Peyer's patch (tissue), 4 donors: ENCODE measurements at regions not wholly inside any gene's neighbourhood (a gene's known extent, or its start where the extent isn't known, plus 50 kb on each side); places are given as distances from the start of the nearest gene placed in this dataset.
"Not testable (repeated sequence)": the region's sequence is repeated elsewhere in the genome, so short reads cannot be mapped to it uniquely, and the experiment has no call there.

ENCODE experiments used
- DNase-seq, 3 donors: peaks; one replicate each; pipeline ENCODE4 v3.0.0-alpha.2; 2017 to 2019
- H3K27ac ChIP-seq, 4 donors: fragments of 200-600 bp; sonication (generic); one replicate each; pipeline ENCODE4 v1.5.1; 2016 to 2019
- H3K27me3 ChIP-seq, 2 donors: fragments of 200-600 bp; sonication (generic); one replicate each; pipeline ENCODE4 v1.5.1; 2019
- H3K36me3 ChIP-seq, 3 donors: fragments of 200-600 bp; sonication (generic); one replicate each; pipeline ENCODE4 v1.5.1; 2016 to 2019
- H3K4me1 ChIP-seq, 4 donors: fragments of 200-600 bp; sonication (generic); one replicate each; pipeline ENCODE4 v1.5.1; 2016 to 2019
- H3K4me3 ChIP-seq, 4 donors: fragments of 200-600 bp; sonication (generic); 1 replicate in 3 of 4; 2 replicates in 1 of 4; pipeline ENCODE4 v1.5.1; 2016 to 2019; ENCODE audit warnings: mild to moderate bottlenecking in 1 of 4
- H3K9me3 ChIP-seq, 4 donors: fragments of 200-600 bp; sonication (generic); one replicate each; pipeline ENCODE4 v1.5.1; 2016 to 2019; ENCODE audit warnings: mild to moderate bottlenecking in 1 of 4
- POLR2A ChIP-seq, 2 donors: fragments of 450-650 bp; IDR thresholded peaks; one replicate each; pipeline ENCODE4 v1.5.1; 2017; ENCODE audit warnings: antibody characterized with exemption in 2 of 2, mild to moderate bottlenecking in 2 of 2, moderate library complexity in 2 of 2
- TF ChIP-seq, protein P1 (sequence below), 6 experiments: fragments of 450-650 bp in 4 of 6; fragments of 200-600 bp in 2 of 6; sonication (generic) in 1 of 6; IDR thresholded peaks; one replicate each; pipeline ENCODE4 v1.5.1; 2017 to 2019; ENCODE audit warnings: antibody characterized with exemption in 6 of 6, mild to moderate bottlenecking in 3 of 6, moderate library complexity in 1 of 6

DNA sequence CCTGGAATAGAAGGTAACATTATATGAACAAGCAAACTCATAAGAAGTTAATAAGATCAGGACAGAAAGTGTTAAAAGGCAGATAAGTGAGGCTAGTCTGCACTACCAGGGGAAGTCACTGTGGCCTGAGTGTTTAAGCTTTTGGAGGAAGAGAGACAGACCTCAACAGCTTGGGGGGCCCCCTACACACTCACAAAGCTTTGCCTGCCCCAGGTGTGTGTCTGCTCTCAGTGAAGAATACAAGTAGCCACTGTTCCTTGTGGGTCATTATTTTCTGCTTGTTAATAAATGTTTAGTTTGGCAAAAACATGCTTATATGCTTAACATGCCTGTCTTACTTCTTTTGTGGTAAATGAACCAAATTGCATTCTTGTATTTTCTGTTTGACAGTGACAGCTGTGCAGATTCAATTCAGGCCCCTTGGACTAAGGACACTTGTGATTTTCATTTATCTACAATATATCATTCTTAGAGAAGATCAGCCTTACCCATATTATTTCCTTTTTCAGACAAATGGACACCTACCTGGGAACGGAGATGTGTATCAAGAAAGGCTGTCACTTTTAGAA, 50.7 kb upstream of the C12orf71 start:
- H3K27me3 ChIP-seq: no peaks in the 10 kb centered on the region
- no peaks in the 10 kb centered on the region for H3K9me3 ChIP-seq
- TF ChIP-seq, protein P1, sequence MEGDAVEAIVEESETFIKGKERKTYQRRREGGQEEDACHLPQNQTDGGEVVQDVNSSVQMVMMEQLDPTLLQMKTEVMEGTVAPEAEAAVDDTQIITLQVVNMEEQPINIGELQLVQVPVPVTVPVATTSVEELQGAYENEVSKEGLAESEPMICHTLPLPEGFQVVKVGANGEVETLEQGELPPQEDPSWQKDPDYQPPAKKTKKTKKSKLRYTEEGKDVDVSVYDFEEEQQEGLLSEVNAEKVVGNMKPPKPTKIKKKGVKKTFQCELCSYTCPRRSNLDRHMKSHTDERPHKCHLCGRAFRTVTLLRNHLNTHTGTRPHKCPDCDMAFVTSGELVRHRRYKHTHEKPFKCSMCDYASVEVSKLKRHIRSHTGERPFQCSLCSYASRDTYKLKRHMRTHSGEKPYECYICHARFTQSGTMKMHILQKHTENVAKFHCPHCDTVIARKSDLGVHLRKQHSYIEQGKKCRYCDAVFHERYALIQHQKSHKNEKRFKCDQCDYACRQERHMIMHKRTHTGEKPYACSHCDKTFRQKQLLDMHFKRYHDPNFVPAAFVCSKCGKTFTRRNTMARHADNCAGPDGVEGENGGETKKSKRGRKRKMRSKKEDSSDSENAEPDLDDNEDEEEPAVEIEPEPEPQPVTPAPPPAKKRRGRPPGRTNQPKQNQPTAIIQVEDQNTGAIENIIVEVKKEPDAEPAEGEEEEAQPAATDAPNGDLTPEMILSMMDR (IDR thresholded peaks at IDR 0.05): no peak
- no peak for TF ChIP-seq POLR2A (IDR thresholded peaks at IDR 0.05)
- no peak for DNase-seq
- H3K36me3 ChIP-seq: no peaks in the 10 kb centered on the region
- no peaks in the 10 kb centered on the region for H3K4me1 ChIP-seq
- no peak overlapping the region for H3K27ac ChIP-seq
- H3K4me3 ChIP-seq: no peak overlapping the region

DNA sequence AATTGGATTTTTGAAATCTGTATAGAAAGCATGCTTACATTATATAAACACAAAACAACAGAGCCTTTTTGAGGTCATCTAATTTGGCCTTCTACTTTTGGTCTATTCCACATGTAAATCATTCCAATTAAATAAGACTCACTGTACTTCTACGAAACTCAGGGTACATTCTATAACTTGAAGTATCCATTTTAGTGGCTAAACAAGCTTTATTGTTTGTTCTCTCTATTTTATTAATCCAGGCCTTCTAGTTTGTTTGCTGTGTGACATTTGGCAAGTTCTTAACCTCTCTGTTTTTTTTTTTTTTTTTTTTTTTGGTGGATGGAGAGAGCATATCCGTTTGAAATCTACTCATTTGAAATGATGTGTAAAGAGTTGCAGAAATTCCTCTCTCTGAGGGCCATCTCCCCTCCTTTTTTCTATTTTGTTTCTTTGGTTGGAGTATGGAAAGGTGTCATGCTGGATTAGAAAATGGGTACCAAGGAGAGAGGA, 58.1 kb upstream of the C12orf71 start:
- no peak overlapping the region for H3K27ac ChIP-seq
- no peaks in the 10 kb centered on the region for H3K36me3 ChIP-seq
- H3K27me3 ChIP-seq: no peaks in the 10 kb centered on the region
- H3K4me3 ChIP-seq: no peak overlapping the region
- no peak for TF ChIP-seq POLR2A (IDR thresholded peaks at IDR 0.05)
- TF ChIP-seq, protein P1 (IDR thresholded peaks at IDR 0.05): no peak
- no peaks in the 10 kb centered on the region for H3K4me1 ChIP-seq
- H3K9me3 ChIP-seq: no peaks in the 10 kb centered on the region
- DNase-seq: no peak

DNA sequence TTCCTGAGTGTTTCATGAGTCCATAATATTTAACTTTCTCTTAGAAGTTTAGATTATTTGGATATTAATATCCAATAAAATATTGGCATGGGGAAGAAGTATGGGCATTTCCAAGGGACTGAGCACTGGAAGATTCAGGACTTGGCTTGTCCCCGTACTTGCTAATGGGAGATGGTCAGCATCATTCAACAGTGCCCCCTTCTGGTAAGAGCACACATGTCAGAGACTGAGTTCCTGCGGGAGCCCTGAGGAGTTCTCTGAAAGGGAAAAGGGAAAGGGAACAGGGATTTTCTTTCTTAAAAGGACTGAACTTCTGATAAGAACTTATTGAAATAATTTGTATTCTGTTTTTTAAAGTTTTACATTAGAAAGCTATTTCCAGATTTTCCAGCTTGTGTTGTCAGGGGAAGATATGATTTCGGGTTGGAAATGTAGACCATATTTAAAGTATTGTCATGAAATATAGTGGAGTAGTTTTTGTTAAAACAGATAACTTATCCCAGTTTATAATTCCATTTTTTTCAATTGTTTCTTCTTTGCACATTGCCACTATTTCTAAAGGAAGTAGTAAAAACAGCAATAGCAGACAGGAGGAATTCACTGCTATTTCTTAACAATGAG, 59.8 kb upstream of the C12orf71 start:
- TF ChIP-seq, protein P1 (IDR thresholded peaks at IDR 0.05): peak; percentile 23 to 70 (median 64)
- no peak for TF ChIP-seq POLR2A (IDR thresholded peaks at IDR 0.05)
- Histone ChIP-seq H3K27me3 (no peaks in the 10 kb centered on the region), H3K4me3 (no peak overlapping the region), H3K4me1 (no peaks in the 10 kb centered on the region), H3K36me3 (no peaks in the 10 kb centered on the region), H3K27ac (no peak overlapping the region), H3K9me3 (no peaks in the 10 kb centered on the region)
- DNase-seq: peak in 2 of 3 donors; percentile 34 to 76

DNA sequence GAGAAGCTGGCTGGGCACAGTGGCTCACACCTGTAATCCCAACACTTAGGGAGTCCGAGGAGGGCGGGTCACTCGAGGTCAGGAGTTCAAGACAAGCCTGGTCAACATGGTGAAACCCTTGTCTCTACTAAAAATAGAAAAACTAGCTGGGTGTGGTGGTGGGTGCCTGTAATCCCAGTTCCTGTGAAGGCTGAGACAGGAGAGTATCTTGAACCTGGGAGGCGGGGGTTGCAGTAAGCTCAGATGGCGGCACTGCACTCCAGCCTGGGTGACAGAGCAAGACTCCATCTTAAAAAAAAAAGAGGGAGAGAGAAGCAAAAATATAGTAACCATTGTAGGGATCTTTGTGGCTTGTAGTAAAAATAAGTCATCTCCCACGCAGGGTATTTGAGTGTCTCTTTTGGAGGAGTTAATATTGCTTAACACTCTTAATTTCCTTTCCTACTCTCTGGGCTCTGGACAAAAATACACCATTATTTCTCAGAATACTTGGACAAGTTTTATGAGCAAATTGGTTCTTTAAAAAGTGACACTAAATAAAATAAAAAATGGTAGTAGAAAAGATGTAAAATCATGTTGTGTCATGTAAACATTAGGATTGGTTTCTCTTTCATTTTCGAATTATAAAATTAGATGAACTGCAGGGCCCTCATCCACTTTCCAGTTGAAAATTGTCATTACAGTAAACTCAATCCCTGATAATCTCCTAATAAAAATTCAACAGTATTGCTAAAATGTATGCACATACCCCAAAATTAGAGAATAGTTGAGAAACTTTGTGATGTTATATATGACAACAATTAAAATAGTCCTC, 61.1 kb upstream of the C12orf71 start:
- Histone ChIP-seq H3K27me3 (no peaks in the 10 kb centered on the region), H3K4me1 (no peaks in the 10 kb centered on the region), H3K4me3 (no peak overlapping the region), H3K36me3 (no peaks in the 10 kb centered on the region), H3K9me3 (no peaks in the 10 kb centered on the region), H3K27ac (no peak overlapping the region)
- DNase-seq: no peak
- TF ChIP-seq POLR2A (IDR thresholded peaks at IDR 0.05): no peak
- TF ChIP-seq, protein P1 (IDR thresholded peaks at IDR 0.05): no peak

DNA sequence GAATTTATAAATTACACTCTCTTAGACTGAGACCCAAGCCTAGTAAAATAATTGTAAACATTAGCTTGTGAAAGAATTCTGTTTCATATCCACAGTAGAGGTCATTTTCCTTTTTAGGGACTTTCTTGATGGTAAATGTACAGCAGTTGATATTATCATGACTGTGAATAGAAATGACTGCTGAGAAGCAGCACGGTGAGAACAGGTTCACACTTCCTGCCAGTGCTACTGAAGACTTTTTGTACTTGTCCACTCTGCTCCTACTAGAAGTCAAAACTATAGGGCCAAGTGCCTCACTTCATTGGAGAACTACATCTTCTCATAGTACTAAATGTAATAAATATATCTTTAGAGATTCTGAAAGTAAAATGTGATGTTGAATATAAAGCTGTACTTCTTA, 63.3 kb upstream of the C12orf71 start:
- not testable (repeated sequence) for H3K27ac ChIP-seq, H3K27me3 ChIP-seq, DNase-seq, H3K4me3 ChIP-seq, H3K9me3 ChIP-seq, H3K4me1 ChIP-seq, H3K36me3 ChIP-seq

DNA sequence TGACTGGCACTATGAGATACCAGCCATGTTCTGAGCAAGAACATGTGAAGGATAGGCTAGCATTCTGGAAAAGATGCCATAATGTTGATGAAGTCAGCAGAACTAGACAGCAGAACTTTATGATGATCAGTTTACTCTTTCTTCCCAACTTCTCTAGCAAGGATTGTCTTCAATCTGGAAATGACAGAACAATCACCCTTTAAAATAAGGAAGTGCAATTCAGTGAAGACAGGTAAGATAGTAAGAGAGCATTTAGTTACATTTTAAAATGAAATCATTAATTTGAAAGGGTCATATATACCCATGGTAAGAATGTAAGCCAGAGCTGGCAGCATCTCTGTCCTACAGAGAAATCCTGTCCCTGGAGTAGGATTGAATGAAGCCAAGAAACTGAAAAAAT, 66.0 kb upstream of the C12orf71 start:
- Histone ChIP-seq H3K27ac (no peak overlapping the region), H3K4me3 (no peak overlapping the region), H3K4me1 (no peaks in the 10 kb centered on the region), H3K36me3 (no peaks in the 10 kb centered on the region), H3K9me3 (no peaks in the 10 kb centered on the region), H3K27me3 (no peaks in the 10 kb centered on the region)
- no peak for DNase-seq
- TF ChIP-seq POLR2A (IDR thresholded peaks at IDR 0.05): no peak
- TF ChIP-seq, protein P1 (IDR thresholded peaks at IDR 0.05): no peak
